Caco-2 (cell line): ENCODE measurements at regions not wholly inside any gene's neighbourhood (a gene's known extent, or its start where the extent isn't known, plus 50 kb on each side); places are given as distances from the start of the nearest gene placed in this dataset.

Experiments
- BruUV-seq: library from RNA; stranded (reverse); fragments of 400-500 nt; replicated peaks from 2 replicates; lab custom pipeline; 2021; lab: Mats Ljungman, UMichigan
- CTCF ChIA-PET: fragments of 300-600 bp; sonication (Branson Sonifier 250); formaldehyde crosslinking; loops from one replicate; lab custom pipeline; 2022; ENCODE audit warnings: antibody characterized with exemption; lab: Charles Lee
- POLR2A ChIA-PET: fragments of 300-600 bp; sonication (Branson Sonifier 250); formaldehyde crosslinking; loops from one replicate; lab custom pipeline; 2022; ENCODE audit warnings: antibody characterized with exemption; lab: Charles Lee
- DNase-seq, 2 experiments: peaks; one replicate each; pipeline versions ENCODE4 v3.0.0 to v3.0.0-alpha.2; 2020 to 2022
- H3K27me3 ChIP-seq: replicated peaks from 2 replicates; pipeline ENCODE4 v1.6.0; 2011; ENCODE audit warnings: low read length; ENCODE audit not compliant: control insufficient read depth, insufficient read depth
- H3K36me3 ChIP-seq: 2 replicates; pipeline ENCODE4 v1.5.1; 2011; ENCODE audit warnings: low read length; ENCODE audit not compliant: control insufficient read depth, insufficient read depth
- H3K4me1 ChIP-seq: fragments of 250-450 bp; sonication (Bioruptor Pico); 2 replicates; pipeline ENCODE4 v1.5.1; 2020; ENCODE audit warnings: mild to moderate bottlenecking
- H3K4me3 ChIP-seq: 2 replicates; pipeline ENCODE4 v1.5.1; 2011; ENCODE audit warnings: low read depth, mild to moderate bottlenecking, control low read depth, low read length
- H3K9me3 ChIP-seq: fragments of 250-450 bp; sonication (Bioruptor Pico); 2 replicates; pipeline ENCODE4 v1.5.1; 2020; ENCODE audit warnings: mild to moderate bottlenecking, moderate library complexity
- H3K27ac Mint-ChIP-seq: one replicate; pipeline ENCODE4 v1.8.0; 2022; ENCODE audit warnings: mixed read lengths; ENCODE audit not compliant: unreplicated experiment
- H3K27me3 Mint-ChIP-seq: one replicate; pipeline ENCODE4 v1.8.0; 2022; ENCODE audit warnings: mixed read lengths; ENCODE audit not compliant: insufficient read depth, unreplicated experiment
- H3K36me3 Mint-ChIP-seq: one replicate; pipeline ENCODE4 v1.8.0; 2022; ENCODE audit warnings: mild to moderate bottlenecking, mixed read lengths; ENCODE audit not compliant: insufficient read depth, unreplicated experiment
- H3K4me1 Mint-ChIP-seq: one replicate; pipeline ENCODE4 v1.8.0; 2022; ENCODE audit warnings: low read depth, mixed read lengths; ENCODE audit not compliant: unreplicated experiment
- H3K4me3 Mint-ChIP-seq: one replicate; pipeline ENCODE4 v1.8.0; 2022; ENCODE audit warnings: mild to moderate bottlenecking, moderate library complexity, mixed read lengths; ENCODE audit not compliant: unreplicated experiment
- H3K9me3 Mint-ChIP-seq: one replicate; pipeline ENCODE4 v1.8.0; 2022; ENCODE audit warnings: mixed read lengths; ENCODE audit not compliant: unreplicated experiment
- intact Hi-C: fragments of 100-400 bp; cut with micrococcal nuclease; formaldehyde crosslinking; loops from one replicate; pipeline ENCODE4 v1.10.0; 2022; ENCODE audit not compliant: unreplicated experiment
- TF ChIP-seq, protein P1 (sequence below), 2 experiments: fragments of 200-600 bp in 1 of 2; IDR thresholded peaks; 1 replicate in 1 of 2; 2 replicates in 1 of 2; pipeline versions ENCODE4 v1.5.1 to v1.8.0; 2011 to 2022; ENCODE audit warnings: antibody characterized with exemption in 1 of 2, control low read depth in 1 of 2, inconsistent platforms in 1 of 2, low read depth in 1 of 2, low read length in 1 of 2, mild to moderate bottlenecking in 1 of 2, moderate library complexity in 1 of 2; ENCODE audit not compliant: insufficient read depth in 1 of 2, severe bottlenecking in 1 of 2, unreplicated experiment in 1 of 2

DNA sequence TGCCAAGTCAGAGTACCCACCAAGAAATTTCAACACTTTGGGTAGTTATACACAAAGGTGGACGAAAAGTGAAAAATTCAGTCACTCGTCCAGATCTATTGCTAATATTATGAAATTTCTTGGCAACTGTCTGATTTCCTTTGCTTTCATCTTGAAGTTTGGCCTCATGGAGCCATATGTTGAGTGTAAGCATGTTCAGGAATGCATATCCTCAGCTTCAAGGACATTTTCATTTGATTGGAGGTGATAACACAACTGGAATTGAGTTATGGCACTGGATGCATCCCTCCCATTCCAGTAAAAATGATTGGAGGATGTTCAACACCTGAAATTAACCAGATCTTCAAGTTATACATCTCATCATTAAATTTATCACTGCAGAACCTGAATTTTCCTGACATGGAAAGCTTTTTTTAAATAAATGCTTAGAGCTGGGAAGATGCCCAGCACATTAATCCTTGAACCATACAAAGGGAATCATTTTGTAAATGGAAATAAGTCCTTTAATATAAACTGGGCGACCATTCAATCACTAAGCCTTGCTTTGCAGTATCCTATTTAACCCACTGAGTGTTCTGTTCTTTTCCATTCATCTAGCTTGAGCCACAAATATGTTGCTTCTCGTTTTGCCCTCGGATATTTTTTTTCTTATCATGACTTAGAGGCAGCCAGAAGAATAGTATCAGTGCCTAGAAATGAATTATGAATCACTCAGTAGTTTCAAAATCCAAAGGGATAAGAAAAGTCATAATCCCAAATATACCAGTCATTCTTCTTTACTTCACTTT lies 273.7 kb upstream of the PIK3R1 start:
- Mint-ChIP-seq H3K4me1 (no peaks in the 10 kb centered on the region), H3K27me3 (no peaks in the 10 kb centered on the region), H3K27ac (no peak overlapping the region), H3K4me3 (no peak overlapping the region), H3K36me3 (no peaks in the 10 kb centered on the region), H3K9me3 (no peaks in the 10 kb centered on the region)
- no peaks in the 10 kb centered on the region for H3K9me3 ChIP-seq
- ChIA-PET POLR2A (no interaction called here), CTCF (no interaction called here)
- H3K4me3 ChIP-seq = no peak overlapping the region
- H3K4me1 ChIP-seq = no peaks in the 10 kb centered on the region
- H3K27me3 ChIP-seq = no peaks in the 10 kb centered on the region
- TF ChIP-seq, protein P1, sequence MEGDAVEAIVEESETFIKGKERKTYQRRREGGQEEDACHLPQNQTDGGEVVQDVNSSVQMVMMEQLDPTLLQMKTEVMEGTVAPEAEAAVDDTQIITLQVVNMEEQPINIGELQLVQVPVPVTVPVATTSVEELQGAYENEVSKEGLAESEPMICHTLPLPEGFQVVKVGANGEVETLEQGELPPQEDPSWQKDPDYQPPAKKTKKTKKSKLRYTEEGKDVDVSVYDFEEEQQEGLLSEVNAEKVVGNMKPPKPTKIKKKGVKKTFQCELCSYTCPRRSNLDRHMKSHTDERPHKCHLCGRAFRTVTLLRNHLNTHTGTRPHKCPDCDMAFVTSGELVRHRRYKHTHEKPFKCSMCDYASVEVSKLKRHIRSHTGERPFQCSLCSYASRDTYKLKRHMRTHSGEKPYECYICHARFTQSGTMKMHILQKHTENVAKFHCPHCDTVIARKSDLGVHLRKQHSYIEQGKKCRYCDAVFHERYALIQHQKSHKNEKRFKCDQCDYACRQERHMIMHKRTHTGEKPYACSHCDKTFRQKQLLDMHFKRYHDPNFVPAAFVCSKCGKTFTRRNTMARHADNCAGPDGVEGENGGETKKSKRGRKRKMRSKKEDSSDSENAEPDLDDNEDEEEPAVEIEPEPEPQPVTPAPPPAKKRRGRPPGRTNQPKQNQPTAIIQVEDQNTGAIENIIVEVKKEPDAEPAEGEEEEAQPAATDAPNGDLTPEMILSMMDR (IDR thresholded peaks at IDR 0.05; ENCODE audit: insufficient read depth in 1 of 2, low read depth in 1 of 2, low read length in 1 of 2, severe bottlenecking in 1 of 2, unreplicated experiment in 1 of 2) = no peak
- H3K36me3 ChIP-seq = no peaks in the 10 kb centered on the region
- intact Hi-C loops = no loop called here
- DNase-seq = no peak
- no TSS peak for BruUV-seq

DNA sequence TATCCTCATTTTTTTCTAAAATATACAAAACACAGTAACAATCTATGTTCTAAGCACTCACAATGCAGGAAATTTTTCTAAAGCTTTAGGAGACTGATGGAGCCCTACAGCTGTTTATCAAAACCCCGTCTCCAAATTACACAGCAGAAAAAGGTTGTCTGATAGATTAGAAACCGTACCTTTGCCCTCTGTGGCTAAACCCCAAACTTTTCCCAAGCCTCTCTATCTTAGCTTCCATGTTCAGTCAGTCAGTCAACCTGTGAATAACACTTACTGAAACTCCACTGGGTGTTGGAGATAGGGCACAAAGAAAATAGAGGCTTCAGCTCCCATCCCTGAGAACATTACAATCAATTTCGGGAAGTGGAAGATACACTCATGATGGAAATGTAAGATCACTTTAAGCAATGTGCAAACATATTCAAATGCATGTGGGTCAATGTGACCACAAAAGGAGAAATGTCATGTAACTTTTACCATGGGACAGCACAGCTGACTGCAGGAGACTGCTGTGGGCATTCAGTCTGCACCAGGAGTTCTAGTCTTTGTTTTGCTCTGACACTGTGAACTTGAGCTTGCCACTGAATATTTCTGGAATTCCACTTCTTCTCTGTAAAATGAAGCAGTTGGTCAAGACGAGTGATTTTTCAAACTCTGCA lies 279.5 kb upstream of the PIK3R1 start:
- CTCF ChIA-PET = no interaction called here
- Mint-ChIP-seq H3K27ac (no peak overlapping the region), H3K9me3 (peaks cover 25% of the 10 kb centered on the region), H3K4me1 (no peaks in the 10 kb centered on the region), H3K4me3 (no peak overlapping the region), H3K36me3 (no peaks in the 10 kb centered on the region), H3K27me3 (no peaks in the 10 kb centered on the region)
- H3K27me3 ChIP-seq = no peaks in the 10 kb centered on the region
- intact Hi-C loops = no loop called here
- DNase-seq = no peak
- TF ChIP-seq, protein P1 (IDR thresholded peaks at IDR 0.05; ENCODE audit: insufficient read depth in 1 of 2, low read depth in 1 of 2, low read length in 1 of 2, severe bottlenecking in 1 of 2, unreplicated experiment in 1 of 2) = no peak
- H3K4me3 ChIP-seq = no peak overlapping the region
- POLR2A ChIA-PET = no interaction called here
- no peaks in the 10 kb centered on the region for H3K36me3 ChIP-seq
- H3K9me3 ChIP-seq = no peaks in the 10 kb centered on the region
- no peaks in the 10 kb centered on the region for H3K4me1 ChIP-seq
- BruUV-seq = no TSS peak

DNA sequence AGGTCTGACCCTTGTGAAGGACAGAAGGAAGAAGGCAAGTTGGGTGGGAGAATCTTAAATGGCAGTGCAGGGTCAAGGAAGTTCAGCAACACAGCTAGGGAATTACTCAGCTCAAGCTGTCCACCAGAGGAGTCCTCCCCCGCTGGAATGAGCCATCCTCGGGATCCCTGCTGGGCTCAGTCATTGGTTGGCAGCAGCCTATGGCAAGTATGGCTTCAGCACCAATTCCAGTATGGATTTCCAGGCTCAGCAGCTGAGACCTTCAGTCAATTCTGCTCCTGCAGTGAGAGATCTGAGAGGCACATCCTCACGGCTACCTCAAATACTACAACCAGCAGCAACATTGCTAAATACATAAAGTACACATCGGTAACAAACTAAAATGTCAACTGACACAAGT lies 280.6 kb upstream of the PIK3R1 start:
- Histone ChIP-seq H3K4me1 (no peaks in the 10 kb centered on the region), H3K9me3 (no peaks in the 10 kb centered on the region), H3K4me3 (no peak overlapping the region), H3K36me3 (no peaks in the 10 kb centered on the region), H3K27me3 (no peaks in the 10 kb centered on the region)
- no peak overlapping the region for H3K27ac Mint-ChIP-seq
- no peaks in the 10 kb centered on the region for H3K36me3 Mint-ChIP-seq
- no peaks in the 10 kb centered on the region for H3K4me1 Mint-ChIP-seq
- BruUV-seq = no TSS peak
- TF ChIP-seq, protein P1 (IDR thresholded peaks at IDR 0.05; ENCODE audit: insufficient read depth in 1 of 2, low read depth in 1 of 2, low read length in 1 of 2, severe bottlenecking in 1 of 2, unreplicated experiment in 1 of 2) = no peak
- DNase-seq = no peak
- ChIA-PET CTCF (no interaction called here), POLR2A (no interaction called here)
- no peak overlapping the region for H3K4me3 Mint-ChIP-seq
- intact Hi-C loops = no loop called here
- H3K9me3 Mint-ChIP-seq = peaks cover 27% of the 10 kb centered on the region
- H3K27me3 Mint-ChIP-seq = no peaks in the 10 kb centered on the region
